ENCODE measurements at regions not wholly inside any gene's neighbourhood (a gene's known extent, or its start where the extent isn't known, plus 50 kb on each side); places are given as distances from the start of the nearest gene placed in this dataset.

DNA sequence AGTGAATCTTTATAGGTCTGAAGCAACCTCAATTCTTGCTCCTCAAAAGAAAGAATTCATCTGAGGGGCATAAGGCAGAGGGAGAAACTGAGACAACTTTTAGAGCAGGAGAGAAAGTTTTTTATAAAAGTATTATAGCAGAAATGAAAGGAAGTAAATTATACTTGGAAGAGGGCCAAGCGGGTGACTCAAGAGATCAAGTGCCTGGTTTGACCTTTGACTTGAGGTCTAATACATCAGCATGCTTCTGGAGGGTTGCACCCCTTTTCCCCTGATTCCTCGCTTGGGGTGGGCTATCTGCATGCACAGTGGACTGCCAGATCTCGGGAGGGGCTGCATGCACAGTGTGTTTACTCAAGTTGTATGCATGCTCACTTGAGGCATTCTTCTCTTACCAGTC, 268.5 kb upstream of the LRATD1 start:
- TF ChIP-seq GATA2 (IDR thresholded peaks at IDR 0.05; ENCODE audit: low read depth, low read length) (no peak), GATA3 (IDR thresholded peaks at IDR 0.05; ENCODE audit: low read depth, low read length) (no peak)

Data from SH-SY5Y (cell line).